Ascending aorta (tissue), 2 donors: ENCODE measurements at regions not wholly inside any gene's neighbourhood (a gene's known extent, or its start where the extent isn't known, plus 50 kb on each side); places are given as distances from the start of the nearest gene placed in this dataset.

Experiments
- DNase-seq, 2 donors: peaks; one replicate each; pipeline ENCODE4 v3.0.0-alpha.2; 2019; ENCODE audit warnings: low spot score in 2 of 2
- H3K27ac ChIP-seq, 2 donors: fragments of 200-600 bp; sonication (generic); one replicate each; pipeline ENCODE4 v1.5.1; 2016 to 2017; ENCODE audit warnings: mild to moderate bottlenecking in 1 of 2
- H3K27me3 ChIP-seq: fragments of 200-600 bp; sonication (generic); one replicate; pipeline ENCODE4 v1.5.1; 2017
- H3K36me3 ChIP-seq, 2 donors: fragments of 200-600 bp; sonication (generic); one replicate each; pipeline ENCODE4 v1.5.1; 2016
- H3K4me1 ChIP-seq, 2 donors: fragments of 200-600 bp; sonication (generic); one replicate each; pipeline ENCODE4 v1.5.1; 2016 to 2017; ENCODE audit warnings: mild to moderate bottlenecking in 1 of 2
- H3K4me3 ChIP-seq, 2 donors: fragments of 200-600 bp; sonication (generic); one replicate each; pipeline ENCODE4 v1.5.1; 2016 to 2017; ENCODE audit warnings: mild to moderate bottlenecking in 1 of 2
- H3K9me3 ChIP-seq, 2 donors: fragments of 200-600 bp; sonication (generic); one replicate each; pipeline ENCODE4 v1.5.1; 2016
- CTCF ChIP-seq, 3 experiments: fragments of 200-600 bp in 2 of 3; fragments of 450-650 bp in 1 of 3; sonication (generic) in 2 of 3; IDR thresholded peaks; one replicate each; pipeline ENCODE4 v1.5.1; 2016 to 2019; ENCODE audit warnings: antibody characterized with exemption in 3 of 3, mild to moderate bottlenecking in 1 of 3, moderate library complexity in 1 of 3
- intact Hi-C: fragments of 100-400 bp; cut with DNase I; formaldehyde crosslinking; loops from one replicate; pipeline ENCODE4 v1.15.1; 2023

DNA sequence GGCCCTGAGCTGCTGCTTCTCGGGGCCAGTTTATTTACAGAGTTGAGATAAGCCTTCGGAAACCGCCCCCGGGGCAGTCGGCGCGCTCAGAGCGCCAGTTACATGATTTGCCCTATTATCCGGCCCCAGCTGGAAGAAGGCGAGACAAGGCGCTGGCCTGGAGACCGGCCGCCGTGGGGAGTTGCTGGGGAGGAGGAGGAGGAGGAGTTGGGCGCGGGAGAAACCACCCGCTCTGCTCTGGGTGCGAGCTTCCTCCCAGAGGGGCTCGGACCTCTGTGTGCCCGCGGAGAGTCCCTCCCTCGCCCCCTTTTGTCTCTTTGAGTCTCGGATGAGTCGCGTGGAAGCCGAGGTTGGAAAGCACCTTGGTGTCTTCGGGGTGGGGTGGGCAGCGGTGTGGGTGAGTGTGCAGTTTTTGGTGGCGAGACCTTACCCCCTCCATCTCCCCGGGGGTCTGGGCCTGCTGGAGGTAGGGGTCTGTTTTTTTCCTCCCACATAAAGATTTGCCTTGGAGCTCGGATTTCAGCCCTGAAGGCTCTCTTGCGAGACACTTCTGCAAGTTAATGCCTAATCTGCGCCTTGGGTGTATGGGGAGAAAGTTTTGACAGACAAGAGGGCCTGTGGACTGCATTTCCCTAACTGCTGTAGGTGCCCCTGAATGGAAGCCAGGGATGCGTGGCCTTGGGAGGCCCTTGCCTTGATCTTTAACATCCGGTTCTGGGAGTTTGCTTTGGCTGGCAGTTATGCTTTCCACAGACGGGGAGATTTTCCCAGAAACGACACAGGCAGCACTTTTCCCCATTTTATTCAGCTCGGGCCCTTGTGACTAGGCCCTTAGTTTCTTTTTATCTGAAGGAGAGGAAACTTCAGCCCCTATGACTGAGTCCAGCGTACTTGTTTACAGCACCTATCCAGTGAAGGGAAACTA, 80.0 kb downstream of the NDUFS5 start:
- peak in 1 of 2 donors; percentile 75 for DNase-seq
- Histone ChIP-seq H3K9me3 (no peaks in the 10 kb centered on the region), H3K36me3 (no peaks in the 10 kb centered on the region), H3K27ac (peak overlapping the region; percentile 86 to 95), H3K4me3 (peak overlapping the region; percentile 70 to 95), H3K4me1 (peaks cover 6 to 45% of the 10 kb centered on the region in 2 donors), H3K27me3 (no peaks in the 10 kb centered on the region)
- intact Hi-C loops, result loop anchor here (1.0 to 2.0 kb wide), 2 partner anchors 86 to 153 kb away; no protein-coding TSS in a partner anchor
- TF ChIP-seq CTCF (IDR thresholded peaks at IDR 0.05), result no peak

- Histone ChIP-seq H3K4me1 (peaks cover 6 to 52% of the 10 kb centered on the region in 2 donors), H3K27ac (peak overlapping the region; percentile 86 to 95), H3K4me3 (peak overlapping the region; percentile 70 to 95), H3K36me3 (no peaks in the 10 kb centered on the region), H3K27me3 (no peaks in the 10 kb centered on the region), H3K9me3 (no peaks in the 10 kb centered on the region)
- intact Hi-C loops, result loop anchor here (1.0 kb wide), 1 partner anchor 85 kb away; no protein-coding TSS in a partner anchor
- no peak for DNase-seq
- TF ChIP-seq CTCF (IDR thresholded peaks at IDR 0.05), result no peak
Observed at GRCh38 chr1:39106801-39107327, 80.7 kb downstream of the NDUFS5 start.

DNA sequence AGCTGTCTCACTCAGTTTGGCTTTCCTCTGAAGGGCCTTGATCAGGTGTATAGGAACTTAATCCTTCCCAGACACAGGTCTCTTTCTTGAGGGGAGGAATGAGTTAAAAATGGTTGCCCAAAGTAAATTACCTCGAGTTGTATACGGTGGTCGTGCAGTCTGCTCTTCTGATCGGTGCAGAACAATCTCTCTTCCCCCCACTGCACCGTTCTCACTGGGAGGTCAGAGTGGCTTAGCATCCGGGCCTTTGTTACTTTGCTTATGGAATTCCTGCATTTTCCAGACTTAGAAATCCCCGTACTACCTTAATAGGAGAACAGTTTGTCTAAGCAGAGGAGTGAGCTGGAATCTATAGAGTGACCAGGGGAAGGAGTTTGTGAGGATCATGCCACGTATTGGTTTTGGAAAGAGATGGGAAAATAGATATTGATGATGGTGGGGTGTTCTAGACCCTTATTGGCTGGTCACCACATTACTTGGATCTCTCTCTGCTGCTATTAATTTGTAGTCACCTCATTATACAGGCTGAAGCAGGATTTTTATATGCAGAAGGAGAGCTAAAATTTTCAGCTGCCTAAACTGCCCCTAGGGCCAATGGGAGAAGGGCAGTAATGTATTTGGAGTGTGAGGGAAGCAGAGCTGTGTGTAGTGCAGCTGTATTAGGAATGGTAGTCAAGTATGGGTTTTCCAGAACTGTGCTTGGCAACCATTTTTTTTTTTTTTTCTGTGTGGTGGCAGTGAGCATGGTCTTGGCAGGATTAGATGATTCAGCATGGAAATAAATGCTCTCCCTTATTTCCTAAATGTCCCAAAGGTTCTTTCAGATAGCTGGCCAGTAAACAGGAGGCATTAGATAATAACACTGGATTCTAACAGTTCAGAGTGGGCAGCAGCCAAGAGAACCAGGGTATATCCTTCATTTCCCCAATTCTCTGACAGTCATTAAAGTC, 81.5 kb downstream of the NDUFS5 start:
- H3K9me3 ChIP-seq, result no peaks in the 10 kb centered on the region
- H3K27me3 ChIP-seq, result no peaks in the 10 kb centered on the region
- peak overlapping the region; percentile 86 to 95 for H3K27ac ChIP-seq
- peaks cover 8 to 59% of the 10 kb centered on the region in 2 donors for H3K4me1 ChIP-seq
- peak overlapping the region; percentile 70 to 95 for H3K4me3 ChIP-seq
- no peak for DNase-seq
- intact Hi-C loops, result no loop called here
- no peaks in the 10 kb centered on the region for H3K36me3 ChIP-seq
- TF ChIP-seq CTCF (IDR thresholded peaks at IDR 0.05), result no peak

DNA sequence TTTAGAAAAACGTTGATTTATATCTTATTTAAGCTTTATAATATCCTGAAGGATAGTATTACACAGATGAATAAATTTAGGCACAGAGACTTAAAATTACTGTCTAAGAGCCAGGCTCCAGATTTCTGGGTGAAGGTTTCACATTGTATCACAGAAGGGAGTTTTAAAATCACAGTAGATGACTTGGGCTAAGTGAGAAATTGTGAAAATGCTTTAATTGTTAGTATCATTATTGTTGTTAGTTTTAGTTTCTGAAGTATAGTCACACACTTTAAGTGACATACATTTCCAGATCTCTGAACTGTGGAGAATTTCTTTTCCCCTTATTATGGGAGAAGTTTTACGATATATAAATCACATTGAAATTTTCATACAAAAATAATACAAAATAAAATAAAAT, 83.5 kb downstream of the NDUFS5 start:
- no peaks in the 10 kb centered on the region for H3K36me3 ChIP-seq
- TF ChIP-seq CTCF (IDR thresholded peaks at IDR 0.05), result no peak
- peaks cover 8 to 61% of the 10 kb centered on the region in 2 donors for H3K4me1 ChIP-seq
- no peaks in the 10 kb centered on the region for H3K27me3 ChIP-seq
- intact Hi-C loops, result loop anchor here (2.0 kb wide), 1 partner anchor 23 kb away; no protein-coding TSS in a partner anchor
- H3K9me3 ChIP-seq, result no peaks in the 10 kb centered on the region
- DNase-seq, result no peak
- no peak overlapping the region for H3K4me3 ChIP-seq
- H3K27ac ChIP-seq, result peak overlapping the region; percentile 86 to 95

GRCh38 chr1:39110325-39110851, 84.2 kb downstream of the NDUFS5 start:
- TF ChIP-seq CTCF (IDR thresholded peaks at IDR 0.05), result no peak
- Histone ChIP-seq H3K36me3 (no peaks in the 10 kb centered on the region), H3K27ac (peak overlapping the region; percentile 86 to 95), H3K27me3 (no peaks in the 10 kb centered on the region), H3K4me1 (peaks cover 8 to 69% of the 10 kb centered on the region in 2 donors), H3K4me3 (no peak overlapping the region), H3K9me3 (no peaks in the 10 kb centered on the region)
- intact Hi-C loops, result loop anchor here (2.0 kb wide), 1 partner anchor 22 kb away; no protein-coding TSS in a partner anchor
- DNase-seq, result peak in 1 of 2 donors; percentile 83
